H1 (cell line): ENCODE measurements at regions not wholly inside any gene's neighbourhood (a gene's known extent, or its start where the extent isn't known, plus 50 kb on each side); places are given as distances from the start of the nearest gene placed in this dataset.

Source experiments
- CEBPB ChIP-seq: IDR thresholded peaks from 2 replicates; pipeline ENCODE4 v1.6.1; 2012; ENCODE audit warnings: low read depth, low read length
- CHD2 ChIP-seq: IDR thresholded peaks from 2 replicates; pipeline ENCODE4 v1.6.1; 2012; ENCODE audit warnings: low read length, improper control_type of control experiment
- CTCF ChIP-seq, 3 experiments: IDR thresholded peaks; 1 replicate in 2 of 3; 2 replicates in 1 of 3; pipeline versions ENCODE4 v1.5.1 to v1.6.1; 2011; ENCODE audit warnings: low read length in 3 of 3, mild to moderate bottlenecking in 3 of 3, inconsistent platforms in 2 of 3, low read depth in 1 of 3, moderate library complexity in 1 of 3; ENCODE audit not compliant: insufficient read depth in 1 of 3; ENCODE audit errors: control extremely low read depth in 1 of 3
- FOSL1 ChIP-seq: IDR thresholded peaks from 2 replicates; pipeline ENCODE4 v1.6.1; 2011; ENCODE audit warnings: mild to moderate bottlenecking, low read depth, low read length, moderate library complexity; ENCODE audit not compliant: insufficient read depth
- JUN ChIP-seq: IDR thresholded peaks from 2 replicates; pipeline ENCODE4 v1.6.1; 2011; ENCODE audit warnings: low read depth, mild to moderate bottlenecking, improper control_type of control experiment, low read length
- MAFK ChIP-seq: IDR thresholded peaks from 2 replicates; pipeline ENCODE4 v1.6.1; 2012; ENCODE audit warnings: low read depth, mild to moderate bottlenecking, improper control_type of control experiment, low read length
- MAX ChIP-seq: IDR thresholded peaks from 2 replicates; pipeline ENCODE4 v1.6.1; 2012; ENCODE audit warnings: inconsistent platforms
- POLR2A ChIP-seq, 2 experiments: IDR thresholded peaks; 1 replicate in 1 of 2; 2 replicates in 1 of 2; pipeline ENCODE4 v1.6.1; 2011; ENCODE audit warnings: low read depth in 2 of 2, low read length in 2 of 2, mild to moderate bottlenecking in 2 of 2; ENCODE audit errors: control extremely low read depth in 1 of 2
- POLR2AphosphoS5 ChIP-seq: IDR thresholded peaks from 2 replicates; pipeline ENCODE4 v1.6.1; 2011; ENCODE audit warnings: low read depth, low read length
- POU5F1 ChIP-seq: IDR thresholded peaks from 2 replicates; pipeline ENCODE4 v1.6.1; 2011; ENCODE audit warnings: low read depth, mild to moderate bottlenecking, low read length, moderate library complexity
- RAD21 ChIP-seq, 2 experiments: IDR thresholded peaks in 1 of 2; conservative IDR thresholded peaks in 1 of 2; 2 replicates each; pipeline ENCODE4 v1.6.1; 2011; ENCODE audit warnings: low read depth in 2 of 2, low read length in 2 of 2, improper control_type of control experiment in 1 of 2, inconsistent platforms in 1 of 2, mild to moderate bottlenecking in 1 of 2, moderate library complexity in 1 of 2
- SIN3A ChIP-seq, 2 experiments: IDR thresholded peaks in 1 of 2; conservative IDR thresholded peaks in 1 of 2; 2 replicates each; pipeline ENCODE4 v1.6.1; 2011 to 2012; ENCODE audit warnings: low read length in 2 of 2, improper control_type of control experiment in 1 of 2, low read depth in 1 of 2, mild to moderate bottlenecking in 1 of 2
- TBP ChIP-seq: IDR thresholded peaks from 2 replicates; pipeline ENCODE4 v1.6.1; 2011; ENCODE audit warnings: low read depth, low read length, improper control_type of control experiment

GRCh38 chr11:123314972-123315371, 115.1 kb upstream of the GRAMD1B start:
- TF ChIP-seq CTCF (IDR thresholded peaks at IDR 0.05; ENCODE audit: control extremely low read depth in 1 of 3, insufficient read depth in 1 of 3, low read depth in 1 of 3, low read length in 3 of 3) (no peak), JUN (no peak), CHD2 (no peak), POLR2AphosphoS5 (no peak), FOSL1 (no peak), MAX (no peak), CEBPB (no peak), SIN3A (conservative IDR thresholded peaks at IDR 0.05 in 1 of 2, IDR thresholded peaks at IDR 0.05 in 1 of 2; ENCODE audit: low read depth in 1 of 2, low read length in 2 of 2) (no peak), POU5F1 (no peak), MAFK (no peak), POLR2A (IDR thresholded peaks at IDR 0.05; ENCODE audit: control extremely low read depth in 1 of 2, low read depth in 2 of 2, low read length in 2 of 2) (no peak), TBP (no peak), RAD21 (IDR thresholded peaks at IDR 0.05 in 1 of 2, conservative IDR thresholded peaks at IDR 0.05 in 1 of 2; ENCODE audit: low read depth in 2 of 2, low read length in 2 of 2) (no peak)
